DOHH2 (cell line): ENCODE measurements at regions not wholly inside any gene's neighbourhood (a gene's known extent, or its start where the extent isn't known, plus 50 kb on each side); places are given as distances from the start of the nearest gene placed in this dataset.

ENCODE experiments used
- CTCF ChIP-seq: fragments of 200-600 bp; sonication (generic); IDR thresholded peaks from one replicate; pipeline ENCODE4 v1.5.1; 2014; ENCODE audit warnings: antibody characterized with exemption, mild to moderate bottlenecking, low read depth, low read length; ENCODE audit not compliant: poor library complexity, severe bottlenecking
- EZH2phosphoT487 ChIP-seq: fragments of 200-600 bp; sonication (generic); IDR thresholded peaks from 2 replicates; pipeline ENCODE4 v1.6.1; 2017; ENCODE audit warnings: borderline replicate concordance, mild to moderate bottlenecking, antibody characterized with exemption, low read length, moderate library complexity, mixed read lengths

DNA sequence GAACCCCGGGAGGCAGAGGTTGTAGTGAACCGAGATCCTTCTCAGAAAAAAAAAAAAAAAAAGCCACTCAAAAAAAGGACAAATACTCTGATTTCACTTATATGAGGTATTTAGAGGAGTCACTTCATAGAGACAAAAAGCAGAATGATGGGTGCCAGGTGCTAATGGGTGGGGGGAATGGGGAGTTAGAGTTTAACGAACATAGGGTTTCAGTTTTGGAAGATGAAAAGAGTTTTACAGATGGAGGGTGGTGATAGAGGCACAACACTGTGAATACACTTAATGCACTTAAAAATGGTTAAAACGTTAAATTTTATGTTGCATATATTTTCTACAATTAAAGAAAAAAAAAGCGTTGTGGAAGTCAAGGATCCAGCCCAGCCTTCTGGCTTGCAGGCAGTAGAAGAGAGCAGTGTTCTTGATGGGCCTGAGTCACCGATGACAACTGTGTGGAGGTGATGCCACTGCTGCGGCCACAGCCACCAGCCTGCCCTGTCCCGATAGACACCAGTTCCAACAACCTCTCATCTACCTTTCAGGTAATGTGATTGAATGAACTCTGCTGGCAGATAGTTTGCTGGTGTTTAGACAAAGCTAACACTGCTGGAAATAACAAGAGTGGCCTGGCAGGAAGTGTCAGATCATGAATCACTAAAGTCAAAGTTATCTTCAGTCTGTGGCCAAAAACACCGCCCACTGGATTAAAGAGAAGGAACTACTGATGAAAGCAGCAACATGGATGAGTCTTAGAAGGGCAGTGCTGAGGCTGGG is 49.9 kb upstream of the COX10 start:
- TF ChIP-seq CTCF (no peak), EZH2phosphoT487 (no peak)
